HEK293T (cell line): ENCODE measurements at regions not wholly inside any gene's neighbourhood (a gene's known extent, or its start where the extent isn't known, plus 50 kb on each side); places are given as distances from the start of the nearest gene placed in this dataset.

Experiments
- ARNT ChIP-seq: fragments of 450-650 bp; IDR thresholded peaks from 2 replicates; pipeline ENCODE4 v1.6.1; 2017; ENCODE audit warnings: mild to moderate bottlenecking
- ELF4 ChIP-seq: fragments of 450-650 bp; IDR thresholded peaks from 2 replicates; pipeline ENCODE4 v1.6.1; 2017; ENCODE audit warnings: antibody characterized with exemption
- L3MBTL2 ChIP-seq: fragments of 450-650 bp; conservative IDR thresholded peaks from 2 replicates; pipeline ENCODE4 v1.6.1; 2016; ENCODE audit warnings: mild to moderate bottlenecking
- LEF1 ChIP-seq: fragments of 450-650 bp; IDR thresholded peaks from 2 replicates; pipeline ENCODE4 v1.6.1; 2017; ENCODE audit warnings: mild to moderate bottlenecking, borderline replicate concordance
- NFRKB ChIP-seq: fragments of 450-650 bp; IDR thresholded peaks from 2 replicates; pipeline ENCODE4 v1.6.1; 2016; ENCODE audit warnings: mild to moderate bottlenecking, moderate library complexity
- SP1 ChIP-seq: fragments of 450-650 bp; IDR thresholded peaks from 2 replicates; pipeline ENCODE4 v1.6.1; 2017
- TF ChIP-seq, protein P1 (sequence below): fragments of 450-650 bp; IDR thresholded peaks from 2 replicates; pipeline ENCODE4 v1.6.1; 2016

DNA sequence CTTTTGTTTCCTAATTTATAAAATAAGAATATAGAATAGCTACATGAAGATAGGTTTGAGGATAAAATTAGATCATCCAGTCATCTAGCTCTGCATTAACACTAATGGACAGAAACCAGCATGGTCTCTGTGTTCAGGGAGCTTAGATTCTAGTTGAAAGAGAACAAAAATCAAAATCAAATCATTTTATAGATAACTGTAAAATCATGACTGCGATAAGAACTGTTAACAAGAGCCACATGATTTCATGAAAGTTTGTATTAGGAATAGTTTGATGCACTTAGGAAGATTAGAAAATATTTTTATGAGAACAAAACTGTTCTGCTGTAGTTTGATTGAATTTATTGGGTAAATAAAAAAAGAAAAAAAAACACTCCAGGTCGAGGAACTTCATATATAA lies 1074.7 kb downstream of the MAT2B start:
- no peak for TF ChIP-seq ELF4
- TF ChIP-seq LEF1, result no peak
- TF ChIP-seq L3MBTL2, result no peak
- TF ChIP-seq SP1, result no peak
- TF ChIP-seq NFRKB, result no peak
- TF ChIP-seq ARNT, result no peak
- TF ChIP-seq, protein P1, sequence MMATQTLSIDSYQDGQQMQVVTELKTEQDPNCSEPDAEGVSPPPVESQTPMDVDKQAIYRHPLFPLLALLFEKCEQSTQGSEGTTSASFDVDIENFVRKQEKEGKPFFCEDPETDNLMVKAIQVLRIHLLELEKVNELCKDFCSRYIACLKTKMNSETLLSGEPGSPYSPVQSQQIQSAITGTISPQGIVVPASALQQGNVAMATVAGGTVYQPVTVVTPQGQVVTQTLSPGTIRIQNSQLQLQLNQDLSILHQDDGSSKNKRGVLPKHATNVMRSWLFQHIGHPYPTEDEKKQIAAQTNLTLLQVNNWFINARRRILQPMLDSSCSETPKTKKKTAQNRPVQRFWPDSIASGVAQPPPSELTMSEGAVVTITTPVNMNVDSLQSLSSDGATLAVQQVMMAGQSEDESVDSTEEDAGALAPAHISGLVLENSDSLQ, result no peak
